H1 (cell line): ENCODE measurements at regions not wholly inside any gene's neighbourhood (a gene's known extent, or its start where the extent isn't known, plus 50 kb on each side); places are given as distances from the start of the nearest gene placed in this dataset.
A peak's percentile ranks its signal among the peaks of the same experiment; 100 is the strongest.

Source experiments
- CTCF ChIA-PET: fragments of 300-600 bp; sonication (Branson Sonifier 250); formaldehyde crosslinking; loops from one replicate; lab custom pipeline; 2021; ENCODE audit not compliant: partially characterized antibody; lab: Charles Lee
- POLR2A ChIA-PET: fragments of 300-600 bp; sonication (Branson Sonifier 250); formaldehyde crosslinking; loops from one replicate; lab custom pipeline; 2021; ENCODE audit warnings: inconsistent platforms; ENCODE audit not compliant: partially characterized antibody; lab: Charles Lee
- DNase-seq, 2 experiments: peaks; one replicate each; pipeline versions ENCODE4 v3.0.0 to v3.0.0-alpha.2; 2010 to 2022; ENCODE audit warnings: low spot score in 2 of 2, low read depth in 1 of 2, mixed read lengths in 1 of 2
- FAIRE-seq: peaks from 2 replicates; lab custom pipeline; 2011; peaks lifted over from hg19 to GRCh38; lab: Jason Lieb, UNC
- H2AFZ ChIP-seq: 2 replicates; pipeline ENCODE4 v1.8.1; 2012; ENCODE audit warnings: low read length, inconsistent platforms
- H2AK5ac ChIP-seq: 2 replicates; pipeline ENCODE4 v1.6.1; 2013; ENCODE audit warnings: low read depth, low read length
- H2BK120ac ChIP-seq: replicated peaks from 2 replicates; pipeline ENCODE3; 2013; ENCODE audit warnings: low read depth, low read length, inconsistent platforms
- H2BK12ac ChIP-seq: 2 replicates; pipeline ENCODE4 v1.6.1; 2013; ENCODE audit warnings: low read depth, low read length
- H2BK15ac ChIP-seq: 2 replicates; pipeline ENCODE4 v1.6.1; 2013; ENCODE audit warnings: low read length
- H2BK20ac ChIP-seq: 2 replicates; pipeline ENCODE4 v1.6.1; 2013; ENCODE audit warnings: low read length
- H2BK5ac ChIP-seq: 2 replicates; pipeline ENCODE4 v1.6.1; 2013; ENCODE audit warnings: low read depth, low read length
- H3K14ac ChIP-seq: 2 replicates; pipeline ENCODE4 v1.6.1; 2013; ENCODE audit warnings: inconsistent platforms; ENCODE audit not compliant: insufficient read length
- H3K18ac ChIP-seq: 2 replicates; pipeline ENCODE4 v1.6.1; 2013; ENCODE audit warnings: low read length; ENCODE audit errors: extremely low read depth
- H3K23ac ChIP-seq: 2 replicates; pipeline ENCODE4 v1.6.1; 2013; ENCODE audit warnings: inconsistent platforms; ENCODE audit not compliant: insufficient read length
- H3K23me2 ChIP-seq: 2 replicates; pipeline ENCODE4 v1.6.1; 2013; ENCODE audit warnings: low read depth, low read length
- H3K27ac ChIP-seq: 2 replicates; pipeline ENCODE4 v1.6.1; 2011; ENCODE audit warnings: low read depth, low read length, inconsistent platforms
- H3K27me3 ChIP-seq, 4 experiments: replicated peaks in 1 of 4; 1 replicate in 1 of 4; 2 replicates in 3 of 4; pipeline versions ENCODE4 v1.6.1 to v1.8.1; 2011 to 2013; ENCODE audit warnings: low read length in 3 of 4, mild to moderate bottlenecking in 3 of 4, inconsistent platforms in 2 of 4, mixed read lengths in 2 of 4, moderate library complexity in 1 of 4; ENCODE audit not compliant: control insufficient read depth in 3 of 4, insufficient read depth in 3 of 4; ENCODE audit errors: extremely low read depth in 1 of 4
- H3K36me3 ChIP-seq, 4 experiments: 2 replicates each; pipeline versions ENCODE4 v1.6.1 to v1.8.1; 2011 to 2013; ENCODE audit warnings: mild to moderate bottlenecking in 4 of 4, low read length in 3 of 4, moderate library complexity in 2 of 4, control low read depth in 1 of 4, inconsistent platforms in 1 of 4; ENCODE audit not compliant: insufficient read depth in 4 of 4, control insufficient read depth in 2 of 4
- H3K4ac ChIP-seq: replicated peaks from 2 replicates; pipeline ENCODE3; 2013; ENCODE audit warnings: low read length, low read depth, mixed read lengths, inconsistent platforms; ENCODE audit not compliant: insufficient read length
- H3K4me1 ChIP-seq, 4 experiments: replicated peaks in 1 of 4; 1 replicate in 1 of 4; 2 replicates in 3 of 4; pipeline versions ENCODE4 v1.6.1 to v1.8.1; 2011 to 2013; ENCODE audit warnings: low read length in 3 of 4, inconsistent platforms in 2 of 4, mixed read lengths in 1 of 4; ENCODE audit not compliant: insufficient read depth in 4 of 4, control insufficient read depth in 3 of 4
- H3K4me2 ChIP-seq, 2 experiments: 2 replicates each; pipeline versions ENCODE4 v1.6.1 to v1.8.1; 2011 to 2013; ENCODE audit warnings: low read depth in 2 of 2, low read length in 2 of 2, control low read depth in 1 of 2, inconsistent platforms in 1 of 2, mild to moderate bottlenecking in 1 of 2; ENCODE audit not compliant: insufficient read depth in 1 of 2
- H3K4me3 ChIP-seq, 4 experiments: fragments of 200-600, 300-600 bp in 1 of 4; sonication (generic), shearing (Covaris generic), sonication (Bioruptor Twin) in 1 of 4; 2 replicates each; pipeline versions ENCODE4 v1.5.1 to v1.8.1; 2011 to 2016; ENCODE audit warnings: low read length in 4 of 4, low read depth in 3 of 4, control low read depth in 2 of 4, inconsistent platforms in 2 of 4, mild to moderate bottlenecking in 2 of 4, mixed read lengths in 1 of 4, moderate library complexity in 1 of 4; ENCODE audit not compliant: insufficient read depth in 2 of 4; ENCODE audit errors: extremely low read depth in 1 of 4
- H3K56ac ChIP-seq: replicated peaks from 2 replicates; pipeline ENCODE3; 2013; ENCODE audit warnings: low read depth, mild to moderate bottlenecking, mixed read lengths, low read length, inconsistent platforms; ENCODE audit not compliant: insufficient read length
- H3K79me1 ChIP-seq: 2 replicates; pipeline ENCODE4 v1.6.1; 2013; ENCODE audit warnings: low read depth, low read length, control low read depth
- H3K79me2 ChIP-seq, 2 experiments: 2 replicates each; pipeline versions ENCODE4 v1.6.1 to v1.8.1; 2012 to 2013; ENCODE audit warnings: low read length in 2 of 2, mild to moderate bottlenecking in 2 of 2, inconsistent platforms in 1 of 2; ENCODE audit not compliant: insufficient read depth in 2 of 2, control insufficient read depth in 1 of 2
- H3K9ac ChIP-seq, 4 experiments: replicated peaks in 1 of 4; 1 replicate in 1 of 4; 2 replicates in 3 of 4; pipeline versions ENCODE4 v1.6.1 to v1.8.1; 2011 to 2013; ENCODE audit warnings: low read depth in 3 of 4, low read length in 3 of 4, control low read depth in 2 of 4, mild to moderate bottlenecking in 2 of 4, moderate library complexity in 2 of 4, inconsistent platforms in 1 of 4; ENCODE audit errors: extremely low read depth in 1 of 4
- H3K9me3 ChIP-seq, 2 experiments: 2 replicates each; pipeline versions ENCODE4 v1.6.1 to v1.8.1; 2012 to 2013; ENCODE audit warnings: mild to moderate bottlenecking in 2 of 2, moderate library complexity in 2 of 2, control low read depth in 1 of 2, inconsistent platforms in 1 of 2, low read depth in 1 of 2, low read length in 1 of 2, mixed read lengths in 1 of 2; ENCODE audit not compliant: insufficient read depth in 2 of 2
- H4K20me1 ChIP-seq, 2 experiments: replicated peaks in 1 of 2; 2 replicates each; pipeline versions ENCODE3 to v1.8.1; 2011 to 2013; ENCODE audit warnings: inconsistent platforms in 2 of 2, low read length in 2 of 2, mild to moderate bottlenecking in 1 of 2; ENCODE audit not compliant: insufficient read depth in 2 of 2, control insufficient read depth in 1 of 2
- H4K5ac ChIP-seq: 2 replicates; pipeline ENCODE4 v1.6.1; 2013; ENCODE audit warnings: low read length, low read depth, mixed read lengths, inconsistent platforms; ENCODE audit not compliant: insufficient read length
- H4K8ac ChIP-seq: 2 replicates; pipeline ENCODE4 v1.8.0; 2013; ENCODE audit warnings: mild to moderate bottlenecking, moderate library complexity, low read length, inconsistent platforms; ENCODE audit not compliant: insufficient read depth; ENCODE audit errors: extremely low read depth
- H4K91ac ChIP-seq: replicated peaks from 2 replicates; pipeline ENCODE3; 2013; ENCODE audit warnings: low read length, mixed read lengths, inconsistent platforms; ENCODE audit not compliant: insufficient read length
- EGR1 ChIP-seq: IDR thresholded peaks from 2 replicates; pipeline ENCODE4 v1.6.1; 2011; ENCODE audit warnings: low read depth, low read length, borderline replicate concordance
- JUN ChIP-seq: IDR thresholded peaks from 2 replicates; pipeline ENCODE4 v1.6.1; 2011; ENCODE audit warnings: low read depth, mild to moderate bottlenecking, improper control_type of control experiment, low read length
- JUND ChIP-seq: IDR thresholded peaks from 2 replicates; pipeline ENCODE4 v1.6.1; 2011; ENCODE audit warnings: mild to moderate bottlenecking, improper control_type of control experiment, low read length
- POLR2A ChIP-seq, 2 experiments: IDR thresholded peaks; 1 replicate in 1 of 2; 2 replicates in 1 of 2; pipeline ENCODE4 v1.6.1; 2011; ENCODE audit warnings: low read depth in 2 of 2, low read length in 2 of 2, mild to moderate bottlenecking in 2 of 2; ENCODE audit errors: control extremely low read depth in 1 of 2
- RFX5 ChIP-seq: IDR thresholded peaks from 2 replicates; pipeline ENCODE4 v1.6.1; 2011; ENCODE audit warnings: low read depth, low read length, improper control_type of control experiment, borderline replicate concordance
- RNF2 ChIP-seq: fragments of 200-900, 300-1000 bp; sonication (generic); IDR thresholded peaks from 2 replicates; pipeline ENCODE4 v1.7.1; 2016; ENCODE audit warnings: borderline replicate concordance, low read depth, mild to moderate bottlenecking, antibody characterized with exemption, low read length; ENCODE audit not compliant: poor library complexity, severe bottlenecking; ENCODE audit errors: missing control alignments
- TCF12 ChIP-seq: IDR thresholded peaks from 2 replicates; pipeline ENCODE4 v1.6.1; 2011; ENCODE audit warnings: low read depth, mild to moderate bottlenecking, low read length
- ZNF274 ChIP-seq: IDR thresholded peaks from 2 replicates; pipeline ENCODE4 v1.7.0; 2012; ENCODE audit warnings: low read length, borderline replicate concordance; ENCODE audit errors: extremely low read depth
- WGBS, 2 experiments: shearing (Covaris generic) in 1 of 2; methylation state at CpG; one replicate each; pipeline versions ENCODE4 v1.1.6 to v1.1.7; 2013 to 2015; ENCODE audit warnings: low lambda C conversion rate in 2 of 2, mixed read lengths in 2 of 2, inconsistent platforms in 1 of 2, low coverage in 1 of 2, missing lambda C conversion rate in 1 of 2; ENCODE audit not compliant: insufficient replicate concordance in 2 of 2, insufficient coverage in 1 of 2, insufficient read length in 1 of 2; ENCODE audit errors: extremely low coverage in 1 of 2, missing lambda C conversion rate in 1 of 2; 5-methylcytosine and 5-hydroxymethylcytosine counted together

GRCh38 chr16:51390877-51391276 is 239.8 kb upstream of the SALL1 start:
- H3K27ac ChIP-seq: no peak overlapping the region
- no peaks in the 10 kb centered on the region for H3K27me3 ChIP-seq
- peak overlapping the region; percentile 84 for H4K91ac ChIP-seq
- FAIRE-seq (no peak), DNase-seq (no peak)
- H2BK120ac ChIP-seq: peak overlapping the region; percentile 79
- ChIA-PET CTCF (interaction anchor here (0.7 to 1.6 kb wide), 8 partner anchors 9 to 368 kb away, joined by 3 to 5 read pairs (median 4); no protein-coding TSS in a partner anchor), POLR2A (interaction anchor here (2.1 kb wide), 1 partner anchor 238 kb away, joined by 12 read pairs; no protein-coding TSS in a partner anchor)
- H3K56ac ChIP-seq: no peak overlapping the region
- H2BK15ac ChIP-seq: no peak overlapping the region
- no peaks in the 10 kb centered on the region for H4K20me1 ChIP-seq
- peak overlapping the region; percentile 62; the same call in 1 of the 2 replicates for H3K18ac ChIP-seq
- H3K9me3 ChIP-seq: peaks cover 5% of the 10 kb centered on the region in 2 experiments; a peak in 2 of 4 replicates
- H3K4ac ChIP-seq: no peak overlapping the region
- peak overlapping the region in 1 of 2 experiments; percentile 90; a peak in 2 of 4 replicates for H3K4me2 ChIP-seq
- H3K9ac ChIP-seq: no peak overlapping the region
- H4K8ac ChIP-seq: no peak overlapping the region
- H2AK5ac ChIP-seq: no peak overlapping the region
- H2BK20ac ChIP-seq: peak overlapping the region; percentile 40; the same call in 1 of the 2 replicates
- H4K5ac ChIP-seq: peak overlapping the region; percentile 59
- peak overlapping the region; percentile 71; the same call in 1 of the 2 replicates for H2BK12ac ChIP-seq
- no peaks in the 10 kb centered on the region for H3K79me1 ChIP-seq
- H3K14ac ChIP-seq: no peak overlapping the region
- H2BK5ac ChIP-seq: no peak overlapping the region; the same call in 1 of the 2 replicates
- no peak overlapping the region for H3K23ac ChIP-seq
- no peaks in the 10 kb centered on the region for H3K23me2 ChIP-seq
- no peaks in the 10 kb centered on the region for H3K79me2 ChIP-seq
- H2AFZ ChIP-seq: no peak overlapping the region
- no peaks in the 10 kb centered on the region for H3K36me3 ChIP-seq
- H3K4me1 ChIP-seq: peaks cover 2 to 18% (median 13%) of the 10 kb centered on the region in 4 experiments; a peak in 5 of 7 replicates
- WGBS, 2 experiments: 19% methylated on average over 3 of the region's 3 CpGs; no CpG with 5 or more reads in 1 of the 2 experiments
- H3K4me3 ChIP-seq: no peak overlapping the region
- TF ChIP-seq RFX5 (no peak), POLR2A (IDR thresholded peaks at IDR 0.05; ENCODE audit: control extremely low read depth in 1 of 2, low read depth in 2 of 2, low read length in 2 of 2) (no peak), JUND (no peak), JUN (no peak), EGR1 (no peak), ZNF274 (no peak), TCF12 (no peak), RNF2 (no peak)
